Stomach (tissue), 8 donors: ENCODE measurements at regions not wholly inside any gene's neighbourhood (a gene's known extent, or its start where the extent isn't known, plus 50 kb on each side); places are given as distances from the start of the nearest gene placed in this dataset.

Source experiments
- DNase-seq, 2 donors: peaks; one replicate each; pipeline versions ENCODE4 v3.0.0 to v3.0.0-alpha.2; 2013 to 2019
- H3K27ac ChIP-seq, 5 donors: fragments of 200-600 bp in 4 of 5; sonication (generic) in 4 of 5; one replicate each; pipeline ENCODE4 v1.5.1; 2013 to 2019; ENCODE audit warnings: mild to moderate bottlenecking in 1 of 5, moderate library complexity in 1 of 5
- H3K27me3 ChIP-seq, 3 donors: fragments of 200-600 bp; sonication (generic); one replicate each; pipeline ENCODE4 v1.5.1; 2017 to 2019; ENCODE audit warnings: mixed run types in 1 of 3
- H3K36me3 ChIP-seq, 4 donors: fragments of 200-600 bp; sonication (generic); 1 replicate in 3 of 4; 2 replicates in 1 of 4; pipeline ENCODE4 v1.5.1; 2016 to 2019
- H3K4me1 ChIP-seq, 4 donors: fragments of 200-600 bp; sonication (generic); one replicate each; pipeline ENCODE4 v1.5.1; 2016 to 2019
- H3K4me3 ChIP-seq, 4 donors: fragments of 200-600 bp; sonication (generic) in 3 of 4; one replicate each; pipeline ENCODE4 v1.5.1; 2016 to 2019; ENCODE audit warnings: mild to moderate bottlenecking in 1 of 4
- H3K9me3 ChIP-seq, 4 donors: fragments of 200-600 bp; sonication (generic); one replicate each; pipeline ENCODE4 v1.5.1; 2016 to 2019
- EP300 ChIP-seq: sonication (generic); formaldehyde crosslinking; IDR thresholded peaks from one replicate; pipeline ENCODE4 v1.6.1; 2017; ENCODE audit warnings: antibody characterized with exemption
- POLR2A ChIP-seq, 4 donors: fragments of 450-650 bp; IDR thresholded peaks; one replicate each; pipeline ENCODE4 v1.6.1; 2016; ENCODE audit warnings: antibody characterized with exemption in 4 of 4, control low read depth in 2 of 4, mild to moderate bottlenecking in 1 of 4, moderate library complexity in 1 of 4
- POLR2AphosphoS5 ChIP-seq, 3 donors: sonication (generic); formaldehyde crosslinking; IDR thresholded peaks; one replicate each; pipeline ENCODE4 v1.6.1; 2016; ENCODE audit warnings: antibody characterized with exemption in 3 of 3
- WGBS, 5 donors: extraction: QIAGEN DNeasy Blood & Tissue Kit in 3 of 5; methylation state at CpG; one replicate each; pipeline versions ENCODE4 v1.1.5 to v1.1.7; 2013 to 2018; 5-methylcytosine and 5-hydroxymethylcytosine counted together
- intact Hi-C: fragments of 100-400 bp; cut with DNase I; formaldehyde crosslinking; loops from one replicate; pipeline ENCODE4 v1.15.1; 2023; ENCODE audit warnings: low total_unique reads
- TF ChIP-seq, protein P1 (sequence below), 7 experiments: fragments of 450-650 bp in 4 of 7; fragments of 200-600 bp in 3 of 7; sonication (generic) in 3 of 7; IDR thresholded peaks; one replicate each; pipeline ENCODE4 v1.5.1; 2016 to 2019; ENCODE audit warnings: antibody characterized with exemption in 7 of 7, control low read depth in 2 of 7, mild to moderate bottlenecking in 1 of 7
- donor health status: healthy with polysubstance abuse.
- donor health status: Bipolar disorder and iron deficiency.
- donor health status: healthy.

DNA sequence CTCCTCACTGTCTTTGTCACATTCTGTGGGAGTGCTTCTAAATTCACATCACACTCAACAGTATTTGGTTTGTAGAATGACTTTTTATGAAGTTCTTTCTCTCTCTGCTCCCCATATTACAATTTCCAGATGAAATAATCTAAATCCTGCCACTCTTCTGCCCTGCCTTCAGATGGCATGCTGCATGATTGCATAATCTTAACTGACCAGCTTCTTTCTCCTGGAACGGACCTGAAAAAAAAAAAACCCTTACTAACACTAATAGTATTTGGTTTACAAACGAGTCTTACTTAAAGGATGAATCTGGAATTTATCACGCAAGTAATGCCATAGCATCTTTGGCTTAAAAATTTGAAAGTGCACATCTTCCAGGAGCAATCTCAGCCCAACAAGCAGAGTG lies 272.3 kb downstream of the NAF1 start:
- H3K27ac ChIP-seq: no peak overlapping the region
- 39 to 60% (median 45%) methylated on average over 3 of the region's 3 CpGs for WGBS, 5 donors
- no peak overlapping the region for H3K4me3 ChIP-seq
- no peaks in the 10 kb centered on the region for H3K9me3 ChIP-seq
- intact Hi-C loops: no loop called here
- TF ChIP-seq, protein P1, sequence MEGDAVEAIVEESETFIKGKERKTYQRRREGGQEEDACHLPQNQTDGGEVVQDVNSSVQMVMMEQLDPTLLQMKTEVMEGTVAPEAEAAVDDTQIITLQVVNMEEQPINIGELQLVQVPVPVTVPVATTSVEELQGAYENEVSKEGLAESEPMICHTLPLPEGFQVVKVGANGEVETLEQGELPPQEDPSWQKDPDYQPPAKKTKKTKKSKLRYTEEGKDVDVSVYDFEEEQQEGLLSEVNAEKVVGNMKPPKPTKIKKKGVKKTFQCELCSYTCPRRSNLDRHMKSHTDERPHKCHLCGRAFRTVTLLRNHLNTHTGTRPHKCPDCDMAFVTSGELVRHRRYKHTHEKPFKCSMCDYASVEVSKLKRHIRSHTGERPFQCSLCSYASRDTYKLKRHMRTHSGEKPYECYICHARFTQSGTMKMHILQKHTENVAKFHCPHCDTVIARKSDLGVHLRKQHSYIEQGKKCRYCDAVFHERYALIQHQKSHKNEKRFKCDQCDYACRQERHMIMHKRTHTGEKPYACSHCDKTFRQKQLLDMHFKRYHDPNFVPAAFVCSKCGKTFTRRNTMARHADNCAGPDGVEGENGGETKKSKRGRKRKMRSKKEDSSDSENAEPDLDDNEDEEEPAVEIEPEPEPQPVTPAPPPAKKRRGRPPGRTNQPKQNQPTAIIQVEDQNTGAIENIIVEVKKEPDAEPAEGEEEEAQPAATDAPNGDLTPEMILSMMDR (IDR thresholded peaks at IDR 0.05): no peak
- no peak for TF ChIP-seq POLR2A (IDR thresholded peaks at IDR 0.05)
- no peak for TF ChIP-seq EP300
- no peak for TF ChIP-seq POLR2AphosphoS5 (IDR thresholded peaks at IDR 0.05)
- no peak for DNase-seq
- H3K27me3 ChIP-seq: no peaks in the 10 kb centered on the region
- no peaks in the 10 kb centered on the region for H3K36me3 ChIP-seq
- H3K4me1 ChIP-seq: no peaks in the 10 kb centered on the region

DNA sequence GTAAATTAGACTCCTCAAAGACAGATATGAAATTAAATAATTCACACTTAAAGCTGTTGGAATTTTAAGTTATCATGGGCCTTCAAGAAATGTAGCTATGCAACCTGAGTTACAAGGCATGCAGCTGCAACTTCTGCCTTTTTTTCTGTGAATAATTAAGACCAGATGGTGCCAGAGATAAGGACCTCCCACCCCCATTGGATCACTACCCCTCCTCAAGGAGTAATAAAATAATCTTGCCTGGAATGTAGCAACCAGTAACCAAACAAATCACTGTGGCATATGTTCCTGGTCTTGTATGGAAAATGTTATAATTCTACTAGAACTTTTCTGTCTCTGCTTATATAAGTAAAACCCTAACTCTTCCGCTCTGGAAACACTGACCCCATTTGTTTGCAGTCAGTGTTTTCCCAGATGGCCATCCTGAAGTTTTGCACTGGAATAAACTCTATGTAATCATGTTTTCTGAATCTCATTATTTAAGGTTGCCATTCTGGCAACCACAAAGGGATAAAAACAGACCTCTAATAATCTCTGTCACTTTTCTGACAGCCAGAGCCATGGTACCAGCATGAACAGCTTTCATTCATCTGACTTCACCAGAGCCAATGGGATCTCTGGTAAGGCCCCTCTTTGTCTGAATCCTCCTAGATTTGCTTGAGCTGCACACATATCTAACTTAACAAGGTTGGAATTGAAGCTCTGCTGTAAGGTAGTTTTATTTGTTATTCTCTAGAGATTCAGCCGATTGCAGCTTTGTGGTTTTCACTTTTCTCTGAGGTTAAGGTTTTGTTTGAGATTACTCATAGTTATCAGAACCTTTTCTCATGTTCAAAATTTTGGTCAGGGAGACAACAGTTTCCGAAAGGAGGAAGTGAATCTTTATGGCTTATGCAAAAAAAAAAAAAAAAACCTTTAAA lies 274.6 kb downstream of the NAF1 start:
- Histone ChIP-seq H3K27me3 (no peaks in the 10 kb centered on the region), H3K27ac (no peak overlapping the region), H3K4me1 (no peaks in the 10 kb centered on the region), H3K36me3 (no peaks in the 10 kb centered on the region), H3K9me3 (no peaks in the 10 kb centered on the region), H3K4me3 (no peak overlapping the region)
- TF ChIP-seq POLR2AphosphoS5 (IDR thresholded peaks at IDR 0.05): no peak
- TF ChIP-seq EP300: no peak
- no peak for TF ChIP-seq POLR2A (IDR thresholded peaks at IDR 0.05)
- TF ChIP-seq, protein P1 (IDR thresholded peaks at IDR 0.05): no peak
- intact Hi-C loops: no loop called here
- no peak for DNase-seq
- WGBS, 5 donors: 47 to 58% (median 52%) methylated on average over 3 of the region's 3 CpGs

DNA sequence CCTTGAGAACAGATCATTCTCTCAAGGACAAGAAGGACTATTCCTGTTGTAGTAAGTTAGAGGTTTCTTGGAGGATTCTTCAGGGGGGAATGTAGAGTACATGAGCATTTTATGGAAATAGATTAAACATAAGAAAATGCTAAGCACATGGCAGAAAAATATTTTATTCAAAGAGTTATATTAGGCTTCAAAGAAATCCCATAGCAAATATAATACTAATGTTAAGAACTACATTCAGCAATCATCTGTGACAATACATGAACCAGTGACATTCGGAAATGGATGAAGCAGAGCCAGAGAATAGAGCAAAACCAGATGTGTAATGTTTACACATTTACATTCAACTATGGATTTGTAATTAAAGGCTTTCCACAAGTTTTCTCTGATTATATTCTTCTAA lies 288.6 kb downstream of the NAF1 start:
- H3K9me3 ChIP-seq: no peaks in the 10 kb centered on the region
- intact Hi-C loops: no loop called here

DNA sequence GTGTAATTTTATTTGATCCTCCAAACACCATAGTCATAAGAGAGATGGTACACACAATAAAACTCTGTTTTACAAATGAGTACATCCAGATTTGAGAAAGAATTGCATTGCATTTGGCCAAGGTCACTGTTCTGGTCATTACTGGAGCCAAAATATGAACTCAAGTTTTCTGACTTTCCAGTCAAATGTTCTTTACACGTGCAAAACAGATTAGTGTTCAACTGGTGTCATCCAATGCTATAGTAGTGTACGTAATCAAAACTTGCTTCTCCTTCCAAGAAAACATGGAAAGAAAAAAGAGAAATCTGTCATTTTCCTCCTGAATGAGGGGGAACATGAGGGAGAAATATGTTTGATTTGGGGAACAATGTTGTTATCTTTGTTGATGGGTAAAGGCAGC lies 291.9 kb downstream of the NAF1 start:
- H3K9me3 ChIP-seq: no peaks in the 10 kb centered on the region
- no peak for DNase-seq
- H3K4me1 ChIP-seq: no peaks in the 10 kb centered on the region
- H3K27me3 ChIP-seq: no peaks in the 10 kb centered on the region
- WGBS, 5 donors: 72 to 84% (median 83%) methylated on average over 2 of the region's 2 CpGs
- H3K4me3 ChIP-seq: no peak overlapping the region
- H3K36me3 ChIP-seq: no peaks in the 10 kb centered on the region
- intact Hi-C loops: no loop called here
- TF ChIP-seq, protein P1 (IDR thresholded peaks at IDR 0.05): no peak
- TF ChIP-seq EP300: no peak
- no peak for TF ChIP-seq POLR2A (IDR thresholded peaks at IDR 0.05)
- no peak for TF ChIP-seq POLR2AphosphoS5 (IDR thresholded peaks at IDR 0.05)
- no peak overlapping the region for H3K27ac ChIP-seq

More for the DNA sequence above, 288.6 kb downstream of the NAF1 start:
- DNase-seq: no peak
- H3K4me1 ChIP-seq: no peaks in the 10 kb centered on the region
- H3K4me3 ChIP-seq: no peak overlapping the region
- H3K36me3 ChIP-seq: no peaks in the 10 kb centered on the region
- H3K27me3 ChIP-seq: no peaks in the 10 kb centered on the region
- TF ChIP-seq, protein P1 (IDR thresholded peaks at IDR 0.05): no peak
- TF ChIP-seq POLR2AphosphoS5 (IDR thresholded peaks at IDR 0.05) (no peak), EP300 (no peak), POLR2A (IDR thresholded peaks at IDR 0.05) (no peak)
- 67 to 77% (median 75%) methylated on average over 1 of the region's 1 CpG for WGBS, 5 donors
- H3K27ac ChIP-seq: no peak overlapping the region
